HG03280 (cell line): ENCODE measurements at regions not wholly inside any gene's neighbourhood (a gene's known extent, or its start where the extent isn't known, plus 50 kb on each side); places are given as distances from the start of the nearest gene placed in this dataset.
"Not testable (repeated sequence)": the region's sequence is repeated elsewhere in the genome, so short reads cannot be mapped to it uniquely, and the experiment has no call there.

ENCODE experiments used
- ATAC-seq: cut with Tn5 transposase; IDR thresholded peaks from one replicate; pipeline ENCODE4 v1.9.1; 2021; ENCODE audit warnings: mild to moderate bottlenecking, moderate library complexity; ENCODE audit not compliant: unreplicated experiment

DNA sequence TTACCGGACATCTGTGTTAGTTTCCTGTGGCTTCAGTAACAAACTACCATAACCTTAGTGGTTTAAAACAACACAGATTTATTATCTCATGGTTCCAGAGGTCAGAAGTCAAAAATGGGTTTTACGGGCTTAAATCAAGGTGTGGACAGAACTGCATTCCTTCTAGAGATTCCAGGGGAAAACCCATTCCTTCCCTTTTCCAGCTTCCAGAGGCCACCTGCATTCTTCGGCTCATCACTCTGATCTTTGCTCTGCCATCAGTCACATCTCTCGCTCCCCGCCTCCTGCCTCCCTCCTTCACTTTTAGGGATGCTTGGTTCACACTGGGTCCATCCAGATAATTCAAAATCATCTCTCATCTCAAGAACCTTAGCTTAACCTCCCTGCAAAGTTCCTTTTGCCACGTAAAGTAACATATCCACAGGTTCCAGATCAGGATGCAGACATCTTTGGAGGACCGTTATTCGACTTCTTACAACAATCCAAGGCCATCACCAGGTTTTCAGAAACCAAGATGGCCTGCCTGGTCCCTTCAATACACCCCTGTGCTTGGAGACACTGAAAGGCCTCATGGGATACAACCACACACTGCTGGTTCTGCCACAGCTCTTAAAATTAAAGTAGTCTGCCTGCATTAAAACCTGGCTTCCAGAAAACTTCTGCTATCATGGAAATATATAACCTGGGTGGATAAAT lies 225.9 kb upstream of the MYO3A start:
- ATAC-seq: no peak

GRCh38 chr10:25713894-25714240 lies 220.2 kb upstream of the MYO3A start:
- ATAC-seq: no peak

- ATAC-seq: no peak
Observed at GRCh38 chr10:25724241-25724640, 209.8 kb upstream of the MYO3A start.

GRCh38 chr10:25725917-25726716 lies 207.9 kb upstream of the MYO3A start:
- peak; percentile 65 for ATAC-seq

DNA sequence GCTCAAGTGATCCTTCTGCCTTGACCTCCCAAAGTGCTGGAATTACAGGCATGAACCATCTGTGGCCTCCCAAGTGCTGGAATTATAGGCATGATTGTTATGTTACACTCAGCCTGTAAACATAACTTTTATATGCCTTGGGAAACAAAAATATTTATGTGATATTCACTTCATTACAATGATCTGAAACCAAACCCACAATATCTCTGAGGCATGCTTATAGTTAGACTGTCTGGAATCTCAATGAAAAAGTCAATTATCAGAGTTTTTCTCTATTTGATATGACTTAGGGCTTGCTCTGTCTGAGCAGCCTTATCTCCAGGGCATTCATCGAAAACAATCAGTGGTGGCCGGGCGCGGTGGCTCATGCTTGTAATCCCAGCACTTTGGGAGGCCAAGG lies 195.3 kb upstream of the MYO3A start:
- no peak for ATAC-seq

DNA sequence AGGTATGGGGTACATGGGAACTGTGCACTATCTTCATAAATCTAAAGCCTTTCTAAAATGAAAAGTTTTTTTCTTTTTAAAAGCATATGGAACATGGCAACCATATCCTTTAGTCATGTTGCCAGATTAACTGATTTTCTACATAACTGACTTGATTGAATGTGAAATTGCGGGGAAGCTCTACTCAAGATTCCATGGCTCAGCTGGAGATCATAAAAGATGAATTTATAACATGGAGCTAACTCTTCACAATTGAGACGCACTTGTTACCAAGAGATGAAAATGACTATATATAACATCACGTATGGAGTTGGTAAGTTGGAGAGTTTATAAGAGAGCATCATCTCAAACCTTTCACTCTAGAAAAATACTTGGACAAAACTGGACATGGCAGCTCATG lies 190.2 kb upstream of the MYO3A start:
- no peak for ATAC-seq

- no peak for ATAC-seq
Observed at GRCh38 chr10:25744574-25744973, 189.5 kb upstream of the MYO3A start.

DNA sequence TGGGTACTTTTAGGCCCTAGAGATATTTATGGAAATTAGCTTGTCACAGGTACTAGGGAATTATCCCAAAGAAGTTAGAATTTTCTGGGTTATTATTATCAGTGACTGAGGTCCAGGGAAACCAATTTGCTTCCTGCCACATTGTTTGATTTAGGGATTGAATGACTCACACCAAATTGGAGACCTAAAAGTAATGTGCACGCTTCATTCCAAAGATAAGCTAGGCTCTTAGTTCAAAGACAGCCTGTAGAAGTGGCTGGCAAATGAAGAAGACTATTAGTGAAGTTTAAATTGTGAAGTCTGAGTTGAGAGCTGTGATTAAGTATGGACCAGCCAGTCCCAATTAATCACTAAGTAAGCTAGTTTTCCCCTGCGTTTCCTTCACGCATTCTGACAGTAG lies 188.1 kb upstream of the MYO3A start:
- no peak for ATAC-seq

DNA sequence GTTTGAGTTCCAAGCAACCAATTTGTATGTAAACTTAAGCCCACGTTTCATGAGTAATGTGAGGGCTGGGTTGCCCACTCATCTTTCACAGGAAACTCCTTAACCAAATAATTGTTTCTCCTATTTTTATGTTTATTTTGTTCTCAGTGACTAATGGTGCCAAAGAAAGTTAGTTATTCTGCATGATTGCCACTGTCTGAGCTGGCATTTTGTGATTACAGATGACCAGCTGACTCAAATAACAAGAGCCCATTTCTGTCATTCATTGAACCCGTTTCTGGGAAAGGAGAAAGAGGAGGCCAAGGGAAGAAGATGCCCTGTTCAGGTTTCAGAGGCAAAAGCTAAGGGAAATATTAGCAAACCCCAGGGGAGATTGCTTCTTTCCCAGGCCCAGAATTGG lies 186.9 kb upstream of the MYO3A start:
- no peak for ATAC-seq

DNA sequence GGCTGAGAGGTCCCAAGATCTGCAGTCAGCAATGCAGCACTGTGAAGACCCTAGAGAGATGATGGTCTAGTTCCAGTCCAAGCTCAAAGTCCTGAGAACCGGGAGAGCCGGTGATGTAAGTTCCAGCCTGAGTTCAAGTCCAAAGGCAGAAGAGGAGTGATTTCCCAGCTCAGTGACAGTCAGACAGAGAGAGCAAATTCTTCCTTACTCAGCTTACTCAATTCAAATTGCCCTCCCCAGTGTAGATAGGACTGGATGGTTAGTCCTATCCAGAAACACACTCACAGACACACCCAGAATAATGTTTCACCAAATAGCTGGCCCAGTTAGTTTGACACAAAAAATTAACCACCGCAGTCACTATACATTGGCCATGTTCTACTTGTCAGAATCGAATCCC lies 185.5 kb upstream of the MYO3A start:
- no peak for ATAC-seq

GRCh38 chr10:25753776-25754175 lies 180.3 kb upstream of the MYO3A start:
- ATAC-seq: no peak

DNA sequence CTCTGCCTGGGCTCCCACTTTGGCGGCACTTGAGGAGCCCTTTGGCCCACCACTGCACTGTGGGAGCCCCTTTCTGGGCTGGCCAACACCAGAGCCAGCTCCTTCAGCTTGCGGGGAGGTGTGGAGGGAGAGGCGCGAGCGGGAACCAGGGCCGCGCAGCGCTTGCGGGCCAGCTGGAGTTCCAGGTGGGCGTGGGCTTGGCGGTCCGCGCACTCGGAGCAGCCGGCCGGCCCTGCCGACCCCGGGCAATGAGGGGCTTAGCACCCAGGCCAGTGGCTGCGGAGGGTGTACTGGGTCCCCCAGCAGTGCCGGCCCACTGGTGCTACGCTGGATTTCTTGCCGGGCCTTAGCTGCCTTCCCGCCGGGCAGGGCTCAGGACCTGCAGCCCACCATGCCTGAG lies 178.2 kb upstream of the MYO3A start:
- not testable (repeated sequence) for ATAC-seq

- ATAC-seq: no peak
Observed at GRCh38 chr10:25756784-25757183, 177.2 kb upstream of the MYO3A start.

GRCh38 chr10:25758041-25758457 lies 176.0 kb upstream of the MYO3A start:
- no peak for ATAC-seq

GRCh38 chr10:25758511-25758910 lies 175.5 kb upstream of the MYO3A start:
- ATAC-seq: no peak

GRCh38 chr10:25761937-25762336 lies 172.1 kb upstream of the MYO3A start:
- ATAC-seq: no peak

- ATAC-seq: no peak
Observed at GRCh38 chr10:25766213-25766612, 167.8 kb upstream of the MYO3A start.

DNA sequence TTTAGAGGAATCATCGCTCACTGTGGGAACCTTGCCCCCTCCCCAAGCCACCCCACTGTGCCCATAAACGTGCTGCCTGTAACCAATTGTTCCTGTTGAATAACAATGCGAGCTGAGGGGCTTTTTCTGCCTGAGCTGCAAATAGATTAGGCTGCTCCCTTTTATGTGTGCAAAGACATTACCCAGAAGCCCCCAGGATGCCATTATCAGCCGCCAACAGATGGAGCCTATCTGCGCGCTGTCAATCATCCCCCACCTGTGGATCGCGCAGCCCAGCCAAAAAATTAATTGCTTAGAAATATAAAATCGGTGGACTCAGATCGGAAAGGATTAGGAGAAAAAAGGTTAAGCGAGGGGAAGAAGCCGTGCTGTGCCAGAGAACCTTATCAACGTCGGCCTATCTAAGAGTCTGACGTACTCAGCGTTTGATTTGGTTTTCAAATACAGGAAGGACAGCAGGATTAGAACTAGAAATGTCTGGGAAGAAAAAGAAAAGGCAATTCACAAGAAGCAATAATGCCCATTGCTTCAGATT lies 167.3 kb upstream of the MYO3A start:
- ATAC-seq: no peak

DNA sequence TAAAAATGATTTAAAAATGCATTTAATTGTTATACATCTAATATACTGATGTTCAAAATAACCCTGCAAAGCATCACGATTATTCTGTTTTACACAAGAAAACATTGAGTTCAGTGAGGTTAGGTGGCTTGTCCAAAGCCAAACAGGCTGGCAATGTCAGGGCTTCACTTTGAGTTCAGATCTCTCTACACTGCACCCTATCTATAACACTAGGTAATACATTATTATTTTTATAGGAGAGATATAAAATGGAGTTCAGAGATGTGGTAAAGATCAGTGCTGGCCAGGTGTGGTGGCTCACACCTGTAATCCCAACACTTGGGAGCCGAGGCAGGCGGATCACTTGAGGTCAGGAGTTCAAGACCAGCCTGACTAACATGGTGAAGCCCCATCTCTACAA lies 165.9 kb upstream of the MYO3A start:
- ATAC-seq: no peak

DNA sequence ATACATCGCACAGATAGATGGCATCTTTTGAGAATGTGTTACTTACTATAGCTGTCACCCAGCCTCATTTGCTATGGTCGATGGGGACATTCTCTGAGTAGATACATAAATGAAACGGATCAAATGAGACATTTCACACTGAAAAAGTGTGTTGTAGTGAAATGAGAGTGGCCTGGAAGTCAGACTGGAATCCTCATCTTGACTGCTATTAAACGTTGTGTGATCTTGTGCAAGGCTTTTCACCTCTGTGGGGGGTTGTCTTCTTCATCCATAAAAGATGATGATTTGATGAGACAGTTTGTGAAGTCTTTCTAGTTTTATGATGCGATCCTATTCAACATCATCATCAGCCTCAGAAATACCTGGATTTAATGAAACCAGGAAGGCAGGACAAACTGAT lies 155.4 kb upstream of the MYO3A start:
- no peak for ATAC-seq

DNA sequence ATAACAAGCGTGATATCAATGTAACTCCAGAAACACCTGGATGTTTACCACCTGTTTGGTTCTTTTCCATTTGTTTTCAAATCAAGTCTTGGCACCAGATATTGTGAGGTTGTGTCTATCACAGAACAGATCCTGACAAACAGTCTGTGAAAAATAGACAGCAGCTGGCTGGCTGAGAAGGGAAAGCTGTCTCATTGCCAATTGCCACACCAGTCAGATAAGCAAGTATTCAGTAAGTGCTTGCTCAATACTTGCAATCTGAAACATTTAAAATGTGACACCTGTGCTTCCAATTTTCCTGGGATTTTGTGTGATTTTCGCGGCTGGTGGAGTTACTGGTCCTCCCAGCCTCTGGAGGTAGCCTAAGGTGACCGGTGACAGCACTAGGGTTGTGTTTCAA lies 147.9 kb upstream of the MYO3A start:
- ATAC-seq: no peak

DNA sequence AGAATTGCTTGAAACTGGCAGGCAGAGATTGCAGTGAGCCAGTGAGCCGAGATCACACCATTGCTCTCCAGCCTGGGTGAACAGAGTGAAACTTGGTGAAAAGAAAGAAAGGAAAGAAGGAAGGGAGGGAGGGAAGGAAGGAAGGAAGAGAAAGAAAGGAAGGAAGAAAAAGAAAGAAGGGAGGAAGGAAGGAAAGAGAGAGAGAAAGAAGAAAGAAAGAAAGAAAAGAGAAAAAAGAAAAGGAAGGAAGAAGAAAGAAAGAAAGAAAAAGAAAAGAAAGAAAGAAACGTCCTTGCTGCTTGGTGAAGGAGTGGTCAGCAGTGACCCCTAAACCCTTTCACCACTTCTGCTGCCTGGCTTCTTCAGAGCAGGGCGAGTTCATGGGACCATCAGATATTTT lies 147.1 kb upstream of the MYO3A start:
- ATAC-seq: no peak
